Neural progenitor cell (in vitro differentiated cells): ENCODE measurements at regions not wholly inside any gene's neighbourhood (a gene's known extent, or its start where the extent isn't known, plus 50 kb on each side); places are given as distances from the start of the nearest gene placed in this dataset.

ENCODE experiments used
- EZH2 ChIP-seq: fragments of 200-600 bp; sonication (generic); IDR thresholded peaks from 2 replicates; pipeline ENCODE4 v1.6.1; 2017; ENCODE audit warnings: antibody characterized with exemption, mild to moderate bottlenecking, moderate library complexity
- TF ChIP-seq, protein P1 (sequence below): fragments of 200-600 bp; sonication (generic); IDR thresholded peaks from 2 replicates; pipeline ENCODE4 v1.5.1; 2017; ENCODE audit warnings: antibody characterized with exemption, mild to moderate bottlenecking

DNA sequence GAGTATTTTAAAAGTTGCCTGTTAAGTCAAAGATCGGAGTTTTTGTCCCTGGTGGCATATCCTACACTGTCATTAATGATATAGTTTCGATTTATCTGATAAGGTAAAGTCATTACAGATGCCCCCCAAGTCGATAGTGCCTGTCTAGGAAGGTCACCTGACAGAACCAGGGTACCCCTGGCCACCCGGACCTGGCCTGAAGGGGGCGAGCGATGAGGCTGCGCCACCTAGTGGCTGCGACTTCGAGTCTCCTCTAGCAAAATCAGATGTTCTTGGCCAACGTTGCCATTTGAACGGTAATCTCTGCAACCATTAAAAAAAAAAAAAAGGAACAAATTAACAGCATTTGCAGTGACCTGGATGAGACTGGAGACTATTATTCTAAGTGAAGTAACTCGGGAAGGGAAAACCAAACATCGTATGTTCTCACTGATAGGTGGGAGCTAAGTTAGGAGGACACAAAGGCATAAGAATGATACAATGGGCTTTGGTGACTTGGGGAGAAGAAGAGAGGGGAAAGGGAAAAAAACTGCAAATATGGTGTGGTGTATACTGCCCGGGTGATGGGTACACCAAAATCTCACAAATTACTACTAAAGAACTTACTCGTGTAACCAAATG lies 565.1 kb downstream of the LIG4 start:
- TF ChIP-seq, protein P1, sequence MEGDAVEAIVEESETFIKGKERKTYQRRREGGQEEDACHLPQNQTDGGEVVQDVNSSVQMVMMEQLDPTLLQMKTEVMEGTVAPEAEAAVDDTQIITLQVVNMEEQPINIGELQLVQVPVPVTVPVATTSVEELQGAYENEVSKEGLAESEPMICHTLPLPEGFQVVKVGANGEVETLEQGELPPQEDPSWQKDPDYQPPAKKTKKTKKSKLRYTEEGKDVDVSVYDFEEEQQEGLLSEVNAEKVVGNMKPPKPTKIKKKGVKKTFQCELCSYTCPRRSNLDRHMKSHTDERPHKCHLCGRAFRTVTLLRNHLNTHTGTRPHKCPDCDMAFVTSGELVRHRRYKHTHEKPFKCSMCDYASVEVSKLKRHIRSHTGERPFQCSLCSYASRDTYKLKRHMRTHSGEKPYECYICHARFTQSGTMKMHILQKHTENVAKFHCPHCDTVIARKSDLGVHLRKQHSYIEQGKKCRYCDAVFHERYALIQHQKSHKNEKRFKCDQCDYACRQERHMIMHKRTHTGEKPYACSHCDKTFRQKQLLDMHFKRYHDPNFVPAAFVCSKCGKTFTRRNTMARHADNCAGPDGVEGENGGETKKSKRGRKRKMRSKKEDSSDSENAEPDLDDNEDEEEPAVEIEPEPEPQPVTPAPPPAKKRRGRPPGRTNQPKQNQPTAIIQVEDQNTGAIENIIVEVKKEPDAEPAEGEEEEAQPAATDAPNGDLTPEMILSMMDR = peak; percentile 90
- TF ChIP-seq EZH2 = no peak
